ENCODE measurements at regions not wholly inside any gene's neighbourhood (a gene's known extent, or its start where the extent isn't known, plus 50 kb on each side); places are given as distances from the start of the nearest gene placed in this dataset.

DNA sequence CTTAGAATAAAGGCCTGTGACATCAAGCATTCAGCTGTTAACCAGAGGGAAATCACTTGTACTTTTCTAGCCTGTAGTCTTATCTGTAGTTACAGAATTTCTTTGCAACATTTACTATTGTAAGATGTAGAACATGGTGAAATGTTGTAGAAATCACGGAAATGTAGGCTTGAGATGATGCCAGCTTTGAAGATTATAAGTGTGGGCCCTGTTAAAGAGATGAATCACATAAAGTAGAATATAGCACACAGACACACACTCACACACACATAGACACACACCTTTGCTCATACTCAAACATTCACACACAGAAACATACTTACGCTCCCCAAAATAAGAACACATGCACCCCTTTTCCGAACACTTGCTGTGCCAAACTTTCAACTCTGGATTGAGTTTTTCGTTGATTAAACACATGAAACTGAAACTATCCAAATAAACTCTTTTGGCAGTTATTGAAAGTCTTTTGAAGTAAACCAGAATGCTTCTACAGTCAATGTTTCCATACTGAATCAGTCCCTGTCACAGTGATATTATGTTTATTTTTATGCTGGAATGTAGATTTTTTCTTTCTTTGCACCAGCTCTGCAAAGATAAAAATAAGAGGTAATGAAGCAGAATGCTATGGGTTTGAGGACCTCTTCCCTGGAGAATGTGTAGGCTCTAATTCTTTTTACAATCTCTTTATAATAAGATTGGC lies 230.3 kb upstream of the MEOX2 start:
- no peak for DNase-seq

DNA sequence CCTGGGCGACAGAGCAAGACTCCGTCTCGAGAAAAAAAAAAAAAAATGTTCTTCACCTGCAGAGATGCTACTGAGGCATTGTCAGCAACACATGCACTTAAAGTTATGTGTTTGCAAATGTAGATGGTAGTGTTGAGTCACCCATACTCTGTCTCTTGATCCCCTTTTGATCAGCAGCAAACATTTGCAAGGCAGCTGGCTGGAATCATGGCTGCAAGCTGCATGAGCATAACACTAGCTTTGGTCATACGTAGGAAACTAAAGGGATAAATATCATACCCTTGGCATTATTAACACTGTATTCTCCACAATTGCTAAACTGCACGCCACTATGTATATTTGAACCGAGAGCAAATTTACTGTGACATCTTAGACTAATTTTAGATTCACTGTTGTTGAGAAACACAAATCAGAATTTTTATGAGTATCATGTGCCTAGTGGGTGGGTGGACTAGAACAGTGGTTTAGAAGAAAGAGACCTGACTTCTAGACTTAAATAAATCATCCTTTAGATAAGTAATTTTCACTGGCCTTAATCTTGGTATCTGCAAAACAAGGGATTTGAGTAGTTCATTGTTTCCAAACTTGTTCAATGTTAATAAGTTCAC lies 229.3 kb upstream of the MEOX2 start:
- no peak for DNase-seq

DNA sequence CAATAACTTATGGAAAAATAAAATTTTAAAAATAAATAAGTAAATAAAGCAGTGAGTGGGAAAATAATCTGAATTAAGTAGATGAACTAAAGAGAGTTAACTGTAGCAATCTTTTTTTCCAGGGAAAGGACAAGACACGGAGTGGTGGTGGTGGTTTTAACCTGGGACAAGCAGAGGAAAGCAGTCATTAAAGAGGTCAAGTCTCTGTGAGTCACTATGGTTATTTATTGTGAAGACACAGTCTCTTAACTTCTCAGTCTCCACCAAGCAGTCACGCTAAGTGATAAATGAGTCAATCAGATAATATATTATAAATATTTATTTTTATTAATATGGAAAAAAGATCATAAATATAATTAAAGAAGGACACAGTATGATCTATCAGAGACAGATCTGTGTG lies 228.1 kb upstream of the MEOX2 start:
- DNase-seq: no peak

DNA sequence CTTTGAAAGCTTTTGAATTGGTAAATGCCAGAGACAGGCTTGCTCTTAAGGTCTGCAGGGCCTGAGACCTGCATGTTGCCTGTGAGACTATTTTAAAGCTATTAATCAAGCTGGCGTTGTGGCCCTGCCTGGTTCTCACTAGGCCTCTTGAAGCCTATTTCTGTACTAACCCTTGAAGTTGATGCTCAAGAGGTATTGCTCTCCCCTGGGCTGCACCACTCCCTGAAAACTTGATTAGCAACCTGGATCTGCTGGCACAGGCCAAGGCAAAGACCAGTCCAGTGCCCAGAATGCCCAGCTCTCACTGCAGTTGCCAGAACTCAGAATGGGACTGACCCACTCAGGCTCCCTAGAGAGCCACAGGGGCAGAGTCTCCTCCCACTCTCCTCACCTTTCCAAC lies 220.0 kb upstream of the MEOX2 start:
- DNase-seq: no peak

DNA sequence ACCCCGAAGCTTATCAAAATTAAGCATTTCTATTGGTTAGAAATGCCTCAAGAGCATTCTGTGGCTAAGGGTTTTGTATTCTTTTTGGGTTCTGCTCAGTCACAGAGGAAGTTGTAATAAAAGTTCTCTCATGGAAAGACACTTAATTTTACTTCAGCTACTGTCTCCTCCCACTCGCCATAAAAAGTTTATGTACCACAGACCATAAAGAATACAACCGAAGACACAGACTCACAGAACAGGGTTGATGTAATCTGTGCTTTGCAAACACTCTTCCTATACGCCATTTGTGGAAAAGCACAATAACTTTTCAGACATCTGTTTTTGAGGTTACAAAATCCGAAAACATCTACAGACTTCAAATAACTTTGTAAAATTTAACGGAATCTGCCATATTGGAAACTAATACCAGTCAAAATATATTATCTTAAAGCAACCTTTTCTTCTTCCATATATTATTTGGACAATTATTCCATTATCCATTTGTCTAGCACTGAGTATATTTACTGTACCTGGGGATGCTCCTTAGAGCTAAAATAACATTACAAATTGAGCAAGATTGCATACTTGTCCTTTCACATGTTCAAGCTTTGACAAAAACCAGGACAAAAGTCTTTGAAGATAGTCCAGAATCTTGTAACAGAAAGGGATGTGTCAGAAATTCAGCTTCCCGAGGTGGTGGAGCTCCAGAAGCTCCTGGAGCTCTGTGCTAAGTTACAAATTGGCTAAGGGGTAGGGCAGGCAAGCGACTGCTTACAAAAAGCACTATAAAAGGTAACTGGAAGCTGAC lies 219.0 kb upstream of the MEOX2 start:
- DNase-seq: no peak

DNA sequence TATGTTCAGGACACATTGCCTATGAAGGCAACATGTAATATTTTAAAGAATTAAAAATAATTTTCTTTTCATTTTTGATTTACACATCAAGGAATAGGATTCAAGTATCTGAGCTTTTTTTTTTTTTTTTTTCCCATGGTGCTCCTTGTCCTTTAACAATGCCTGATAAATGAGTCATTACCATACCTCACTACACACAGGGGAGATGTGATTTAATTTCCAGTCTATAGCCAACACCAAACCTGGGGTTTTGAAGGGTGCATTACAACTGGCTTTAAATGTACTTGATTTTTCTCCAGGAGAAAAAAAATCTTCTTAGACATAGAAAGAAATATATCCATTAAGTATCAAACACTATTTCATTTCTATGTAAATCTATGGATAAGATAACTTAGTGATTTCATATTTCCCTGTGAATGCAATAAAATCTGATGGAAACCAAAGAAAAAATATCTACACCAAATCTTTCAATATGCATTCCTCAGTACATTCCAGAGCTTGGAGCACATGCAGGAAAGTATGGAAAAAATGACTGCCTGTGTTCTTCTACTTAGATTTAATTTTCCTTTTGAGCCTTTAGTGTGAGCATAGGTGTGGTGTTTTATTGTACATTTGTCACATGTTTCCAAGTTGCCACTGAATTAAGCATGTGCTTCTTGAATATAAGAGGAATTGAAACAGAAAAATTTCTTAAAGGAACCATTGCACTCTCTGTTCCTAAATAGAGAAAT lies 204.8 kb upstream of the MEOX2 start:
- no peak for DNase-seq

DNA sequence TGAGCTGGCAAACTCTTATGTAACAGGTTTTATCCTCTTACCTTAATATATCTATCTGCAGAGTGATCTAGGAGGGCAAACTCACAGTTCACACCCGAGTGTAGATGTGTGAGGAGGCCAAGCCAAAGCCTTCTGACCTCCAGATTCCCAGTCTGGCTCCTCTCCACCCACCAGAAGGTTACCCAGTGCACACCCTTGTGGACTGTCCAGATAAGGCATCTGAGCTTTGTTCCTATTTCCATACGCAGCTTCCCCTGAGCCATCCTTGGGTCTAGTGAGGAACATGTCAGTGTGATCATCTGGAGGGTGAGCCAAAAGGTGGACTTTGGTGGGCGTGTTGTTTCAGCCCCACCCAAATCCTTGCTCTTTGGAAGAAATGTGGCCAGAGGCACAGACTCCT lies 203.0 kb upstream of the MEOX2 start:
- DNase-seq: no peak

DNA sequence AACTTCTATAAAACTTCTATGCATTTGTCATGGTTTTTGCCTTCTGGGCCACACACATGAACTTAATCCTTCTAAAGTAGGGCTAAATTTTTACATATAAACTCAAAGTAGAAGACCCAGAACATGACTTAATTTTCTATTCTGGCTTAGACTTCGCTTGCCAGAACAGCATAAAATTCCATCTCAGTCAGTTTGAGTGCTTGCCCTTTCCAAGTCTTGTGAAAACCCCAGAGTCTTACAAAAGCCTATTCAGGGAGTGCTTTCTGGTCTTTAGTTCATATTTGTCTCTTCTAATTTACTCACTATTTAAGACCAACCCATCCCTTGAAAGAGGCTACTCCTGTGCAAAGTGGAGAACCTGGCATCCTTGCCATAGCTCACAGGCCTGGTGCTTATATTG lies 201.6 kb upstream of the MEOX2 start:
- no peak for DNase-seq

DNA sequence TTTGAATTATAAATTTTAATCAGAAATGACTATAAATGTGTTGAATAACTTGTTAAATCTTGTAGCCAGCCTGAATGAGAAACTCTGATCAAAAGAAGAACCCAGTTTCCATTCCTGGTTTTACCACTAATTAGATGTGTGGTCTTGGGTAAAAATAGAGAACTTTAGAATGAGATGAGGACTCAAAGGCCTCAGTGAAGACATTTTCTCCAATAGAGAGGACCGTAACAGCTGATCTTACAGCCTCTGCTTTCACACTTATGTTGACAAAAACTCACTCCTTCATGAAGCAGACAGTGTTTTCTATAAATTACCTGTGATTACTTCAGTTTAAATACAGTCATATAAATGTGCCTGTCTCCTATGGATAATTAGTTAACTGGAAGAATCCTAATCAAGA lies 200.1 kb upstream of the MEOX2 start:
- no peak for DNase-seq

DNA sequence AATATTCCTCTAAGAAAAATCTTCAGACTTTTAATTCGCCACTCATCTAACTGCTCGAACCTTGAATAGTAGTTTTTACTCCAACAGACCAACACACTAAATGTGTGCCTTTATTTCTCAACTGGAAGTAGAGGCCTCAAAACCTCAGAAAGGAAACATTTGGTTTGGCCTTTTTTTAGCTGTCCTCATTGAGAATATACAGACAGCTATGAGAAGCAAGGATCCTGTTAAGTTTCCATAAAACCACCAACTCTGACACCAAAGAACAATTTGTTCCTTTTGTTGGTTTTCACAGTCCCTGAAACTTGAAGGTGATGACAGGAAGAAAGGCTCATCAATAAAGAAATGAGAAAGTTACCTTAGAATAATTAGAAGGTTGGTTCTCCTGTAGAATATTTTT lies 199.2 kb upstream of the MEOX2 start:
- DNase-seq: no peak

DNA sequence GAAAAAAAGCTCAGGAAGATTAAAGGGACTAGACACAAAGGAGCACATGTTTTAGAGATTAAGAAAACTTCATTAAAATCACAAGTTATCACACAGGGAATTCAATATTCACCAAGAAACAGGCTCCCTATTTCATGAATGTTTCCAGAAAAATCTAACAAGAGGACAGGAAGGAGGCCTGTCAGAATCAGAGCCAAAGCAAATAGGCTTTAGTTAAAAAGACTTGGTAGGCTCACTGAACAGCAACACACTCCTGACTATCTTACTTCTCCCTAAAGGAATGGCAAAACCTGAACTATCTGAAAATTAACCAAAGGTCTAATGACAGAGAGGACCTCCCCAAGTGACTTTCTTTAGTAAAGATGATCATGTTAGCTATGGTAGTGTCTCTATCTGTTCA lies 188.3 kb upstream of the MEOX2 start:
- DNase-seq: no peak

DNA sequence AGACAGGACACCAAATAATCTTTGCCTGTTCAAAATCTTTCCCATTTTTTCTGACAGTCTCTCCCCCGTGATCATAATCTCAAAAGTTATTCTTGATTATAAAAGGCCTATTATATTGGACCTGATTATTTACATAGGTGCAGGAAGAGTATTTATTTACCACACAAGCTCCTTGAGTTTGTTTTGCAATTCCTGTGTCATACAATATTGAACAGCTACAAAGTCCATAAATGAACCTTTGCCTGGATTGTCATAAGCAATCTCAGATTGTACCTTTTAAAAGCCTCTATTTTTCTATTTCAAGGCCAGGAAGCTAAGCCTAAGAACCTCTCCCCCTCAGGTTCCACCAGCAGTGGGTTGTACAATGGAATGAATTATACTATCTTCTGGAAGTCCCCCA lies 183.9 kb upstream of the MEOX2 start:
- DNase-seq: no peak

DNA sequence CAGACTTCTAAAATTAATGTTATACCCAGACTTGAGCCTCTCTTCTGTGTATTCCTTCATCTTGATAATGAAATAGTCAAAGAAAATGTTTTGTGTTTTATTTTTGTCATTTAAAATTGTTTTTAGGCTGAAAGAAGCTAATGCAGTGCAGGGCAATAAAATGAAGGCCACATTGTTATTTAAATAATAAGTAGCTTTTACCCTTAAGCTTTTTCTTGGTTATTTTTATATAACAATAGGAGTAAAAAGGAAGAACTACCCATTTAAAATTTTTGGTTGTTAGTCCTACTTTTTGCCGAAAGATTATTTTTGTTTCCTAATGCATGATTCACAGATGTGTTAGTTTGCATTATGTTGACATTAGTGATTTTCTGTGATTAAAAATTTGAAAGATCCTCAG lies 181.0 kb upstream of the MEOX2 start:
- DNase-seq: no peak

DNA sequence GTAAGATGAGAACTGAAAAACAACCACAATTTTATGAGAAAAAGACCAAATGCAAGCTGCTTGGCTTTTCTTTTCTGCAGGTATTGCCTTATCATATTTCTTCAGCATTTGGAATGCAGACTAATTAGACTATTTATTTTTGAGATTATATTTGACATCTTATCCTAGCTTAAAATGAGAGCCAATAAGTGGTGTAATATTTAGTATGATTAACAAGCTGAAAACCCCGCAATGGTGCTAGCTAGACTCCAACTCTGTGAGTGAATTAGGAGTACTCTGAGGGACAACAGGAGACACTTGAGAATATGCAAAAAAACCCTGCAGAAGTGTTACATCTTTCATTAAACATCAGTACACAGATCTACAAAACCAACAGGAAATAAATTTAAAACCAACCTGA lies 180.3 kb upstream of the MEOX2 start:
- DNase-seq: no peak

DNA sequence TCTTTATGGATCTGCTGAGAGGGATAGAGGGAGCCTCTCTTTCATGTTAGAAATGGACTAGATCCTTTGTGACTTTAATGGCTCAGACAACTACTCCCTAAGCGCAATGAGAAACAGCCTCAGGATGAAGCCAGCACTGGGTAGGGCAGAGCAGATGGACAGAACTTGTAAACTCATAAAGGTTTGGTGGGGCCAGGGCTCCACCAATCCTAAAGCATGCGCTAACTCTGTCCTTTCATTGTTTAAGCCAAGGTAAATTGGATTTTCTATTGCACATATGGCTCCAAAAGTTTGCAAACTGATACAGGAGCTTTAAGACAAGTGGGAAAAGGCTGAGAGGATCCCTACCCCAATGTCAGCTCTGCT lies 178.1 kb upstream of the MEOX2 start:
- DNase-seq: no peak

DNA sequence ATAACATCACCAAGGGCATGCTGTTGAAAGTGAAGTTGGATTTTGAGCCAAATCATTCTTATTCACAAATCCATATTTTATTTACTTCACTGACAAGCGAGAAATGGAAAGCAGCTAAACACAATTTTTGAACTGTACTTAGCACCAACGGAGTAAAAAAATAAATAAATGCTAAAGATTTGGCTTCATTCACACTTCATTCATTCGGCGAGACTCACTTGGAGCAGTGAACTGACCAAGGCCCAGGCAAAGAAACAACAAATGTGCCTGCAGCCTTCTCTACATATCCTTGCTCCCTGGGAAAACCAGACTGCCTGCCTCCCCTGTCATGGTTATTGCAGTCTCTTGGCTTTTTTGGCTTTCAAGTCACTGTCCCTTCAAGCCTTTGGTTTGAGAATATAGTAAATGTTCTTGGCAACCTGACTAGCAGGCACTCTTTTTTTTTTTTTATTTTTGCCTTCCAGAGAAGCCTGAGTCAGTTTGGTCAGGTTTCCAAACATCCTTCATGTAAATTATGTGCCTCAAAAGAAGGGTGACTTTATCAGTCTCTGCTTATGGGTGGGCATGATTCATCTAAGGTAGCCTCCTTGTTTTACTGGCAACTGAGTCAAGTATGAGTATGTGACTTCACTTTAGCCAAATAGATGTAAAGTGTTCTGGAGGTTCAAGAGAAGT lies 177.6 kb upstream of the MEOX2 start:
- no peak for DNase-seq

DNA sequence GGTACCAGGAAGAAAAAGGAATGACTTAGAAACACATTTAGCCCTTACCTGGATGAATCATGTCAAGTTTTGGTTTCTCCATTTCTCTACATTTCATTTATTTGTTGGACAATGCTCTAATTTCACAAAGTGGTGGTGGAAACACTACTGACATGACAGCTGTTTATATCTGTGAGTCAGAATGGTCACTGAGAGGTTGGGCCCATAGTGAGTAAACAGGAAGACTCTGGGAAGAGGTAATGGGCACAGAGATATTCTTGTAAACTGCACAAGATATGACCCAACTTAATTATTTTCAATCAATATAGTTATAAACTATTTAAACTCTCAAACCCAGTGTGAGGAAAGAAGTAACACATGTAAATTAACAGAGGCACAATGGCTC lies 176.3 kb upstream of the MEOX2 start:
- DNase-seq: no peak

DNA sequence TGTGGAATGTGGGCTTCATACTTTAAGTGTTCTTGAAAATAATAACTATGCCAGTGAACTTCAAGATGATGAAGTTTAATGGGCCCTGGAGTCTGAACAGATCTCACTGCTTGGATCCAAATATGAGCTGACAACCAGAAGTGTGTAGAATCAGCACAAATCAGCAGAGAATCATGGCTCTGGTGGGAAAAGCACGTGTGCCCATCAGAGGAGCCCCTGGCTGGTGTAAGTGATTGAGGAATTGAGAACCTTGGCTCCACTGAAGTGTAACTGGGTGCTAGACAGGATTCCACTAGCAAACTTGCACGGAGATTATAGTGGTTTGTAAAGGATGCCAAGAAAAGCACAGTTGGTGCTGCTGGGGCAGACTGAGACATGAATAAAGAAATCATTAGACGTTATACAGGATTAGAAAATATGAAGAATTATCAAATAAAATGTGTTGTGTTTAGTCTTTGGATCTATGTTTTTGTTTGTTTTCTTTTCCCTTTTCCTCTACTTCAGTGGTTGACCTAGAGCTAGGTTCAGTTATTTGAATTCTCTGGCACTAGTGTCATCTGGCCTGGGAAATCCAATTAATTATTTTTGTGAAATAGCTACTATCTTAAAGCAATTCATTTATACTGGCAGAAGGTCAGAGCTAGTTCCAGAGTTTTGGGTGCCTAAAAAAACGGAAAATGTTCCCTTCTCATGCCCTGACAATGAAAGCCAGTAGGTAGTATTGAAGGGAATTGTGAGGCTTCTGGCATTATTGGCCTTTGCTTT lies 175.7 kb upstream of the MEOX2 start:
- no peak for DNase-seq

DNA sequence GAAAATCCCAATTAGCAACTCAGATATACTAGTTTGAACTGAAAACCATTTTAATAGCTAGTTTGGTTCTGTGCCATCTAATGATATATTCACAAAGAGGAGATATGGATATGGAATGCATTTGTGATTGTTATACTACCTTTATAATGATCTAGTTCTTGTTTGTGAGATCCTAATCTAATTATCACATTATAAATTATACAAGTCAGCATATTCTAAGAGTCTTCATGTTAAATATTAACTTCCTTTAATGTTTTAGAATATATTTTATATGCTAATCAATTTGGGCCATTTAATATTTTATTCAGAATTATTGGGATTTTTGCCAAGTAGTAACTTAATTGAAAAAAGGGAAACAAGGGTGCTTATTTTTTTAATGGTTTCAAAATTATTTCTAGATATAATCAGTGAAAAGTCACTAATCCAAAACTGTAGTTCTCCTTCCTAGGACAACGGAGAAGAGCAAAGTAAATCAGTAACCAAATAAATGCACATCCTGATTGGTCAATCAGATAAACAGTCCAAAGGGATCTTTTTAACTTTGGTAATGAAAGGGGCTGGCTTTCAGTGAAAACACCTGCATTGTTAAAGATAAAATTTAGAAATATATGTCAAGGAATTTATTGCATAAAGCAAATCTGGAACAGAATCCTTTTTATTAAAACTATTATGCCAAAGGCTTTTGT lies 173.9 kb upstream of the MEOX2 start:
- no peak for DNase-seq

DNA sequence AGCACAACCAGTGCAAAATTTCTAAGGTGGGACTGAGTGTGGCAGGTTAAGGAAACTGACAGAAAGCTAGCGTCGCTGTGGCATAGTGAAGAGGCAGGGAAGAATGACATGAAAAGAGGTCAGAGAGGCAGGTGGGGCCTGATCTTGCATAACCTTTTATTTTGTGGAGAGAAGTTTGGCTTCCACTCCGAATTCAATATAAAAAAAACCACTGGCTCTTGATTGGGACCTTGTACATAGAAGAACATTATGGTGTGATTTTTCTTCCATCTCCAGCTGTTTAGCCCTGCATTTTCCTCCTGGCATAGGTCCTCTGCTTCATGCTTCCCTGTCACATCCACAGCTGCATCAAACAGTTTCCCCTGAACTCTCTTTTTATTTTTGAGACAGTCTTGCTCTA lies 170.5 kb upstream of the MEOX2 start:
- no peak for DNase-seq

DNA sequence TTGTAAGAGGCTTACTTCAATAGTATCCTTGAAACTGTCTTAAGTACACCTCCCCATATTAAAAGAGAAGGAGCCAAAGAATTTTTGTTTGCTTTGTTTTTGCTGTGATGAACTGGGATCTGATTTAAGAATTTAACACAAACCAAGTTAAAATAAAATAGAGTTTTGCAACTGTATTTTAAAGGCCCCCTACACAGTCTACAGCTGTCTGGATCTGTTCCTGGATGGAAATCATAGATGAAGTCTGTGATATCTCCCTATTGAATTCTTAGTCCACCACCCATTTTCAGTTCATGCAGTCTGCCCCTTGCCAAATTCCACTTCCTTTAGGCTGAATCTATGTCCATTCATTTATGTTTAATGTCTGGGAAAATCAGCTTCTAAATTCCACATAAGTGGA lies 169.8 kb upstream of the MEOX2 start:
- no peak for DNase-seq

Data from right lung (tissue), 2 donors.